GM13977 (cell line): ENCODE measurements at regions not wholly inside any gene's neighbourhood (a gene's known extent, or its start where the extent isn't known, plus 50 kb on each side); places are given as distances from the start of the nearest gene placed in this dataset.

Source experiments
- DNase-seq: peaks from one replicate; pipeline ENCODE4 v3.0.0; 2012; ENCODE audit warnings: low spot score
- CTCF ChIP-seq: IDR thresholded peaks from 2 replicates; pipeline ENCODE4 v1.5.1; 2012; ENCODE audit warnings: mild to moderate bottlenecking, control low read depth; ENCODE audit not compliant: insufficient read depth; ENCODE audit errors: extremely low read depth, missing control alignments
- in situ Hi-C: fragments of 300-500 bp; cut with MboI; formaldehyde crosslinking; loops from one replicate; pipeline ENCODE4 v1.12.0; 2022; ENCODE audit warnings: low sequenced_read_pairs, low pct_unique_long_range_greater_than_20kb, mixed read lengths, inconsistent platforms; ENCODE audit not compliant: unreplicated experiment

GRCh38 chr7:131061158-131061557, 266.5 kb upstream of the MKLN1 start:
- no peak for TF ChIP-seq CTCF
- in situ Hi-C loops, result no loop called here

GRCh38 chr7:131061818-131062217, 265.9 kb upstream of the MKLN1 start:
- in situ Hi-C loops, result no loop called here
- no peak for TF ChIP-seq CTCF
- DNase-seq, result no peak

More at GRCh38 chr7:131061158-131061557, 266.5 kb upstream of the MKLN1 start:
- no peak for DNase-seq

GRCh38 chr7:131066635-131067034, 261.0 kb upstream of the MKLN1 start:
- in situ Hi-C loops, result no loop called here
- no peak for DNase-seq
- TF ChIP-seq CTCF, result no peak

- no peak for DNase-seq
- in situ Hi-C loops, result no loop called here
- no peak for TF ChIP-seq CTCF
Observed at GRCh38 chr7:131067220-131067619, 260.5 kb upstream of the MKLN1 start.

- no peak for DNase-seq
- in situ Hi-C loops, result no loop called here
- no peak for TF ChIP-seq CTCF
Observed at GRCh38 chr7:131068604-131069021, 259.1 kb upstream of the MKLN1 start.

- peak; percentile 29 for TF ChIP-seq CTCF
- in situ Hi-C loops, result loop anchor here (10.0 kb wide), 1 partner anchor 353 kb away; no protein-coding TSS in a partner anchor
- no peak for DNase-seq
Observed at GRCh38 chr7:131071786-131072504, 255.7 kb upstream of the MKLN1 start.
